ENCODE measurements at regions not wholly inside any gene's neighbourhood (a gene's known extent, or its start where the extent isn't known, plus 50 kb on each side); places are given as distances from the start of the nearest gene placed in this dataset.

- TF ChIP-seq EP300 (IDR thresholded peaks at IDR 0.05) (no peak), POLR2AphosphoS5 (IDR thresholded peaks at IDR 0.05) (no peak), CTCF (IDR thresholded peaks at IDR 0.05) (no peak)
Measured at GRCh38 chr1:59032228-59032627, 248.4 kb upstream of the JUN start.
